H1 (cell line): ENCODE measurements at regions not wholly inside any gene's neighbourhood (a gene's known extent, or its start where the extent isn't known, plus 50 kb on each side); places are given as distances from the start of the nearest gene placed in this dataset.
A peak's percentile ranks its signal among the peaks of the same experiment; 100 is the strongest.

Experiments
- CTCF ChIA-PET: fragments of 300-600 bp; sonication (Branson Sonifier 250); formaldehyde crosslinking; loops from one replicate; lab custom pipeline; 2021; ENCODE audit not compliant: partially characterized antibody; lab: Charles Lee
- POLR2A ChIA-PET: fragments of 300-600 bp; sonication (Branson Sonifier 250); formaldehyde crosslinking; loops from one replicate; lab custom pipeline; 2021; ENCODE audit warnings: inconsistent platforms; ENCODE audit not compliant: partially characterized antibody; lab: Charles Lee
- DNase-seq, 2 experiments: peaks; one replicate each; pipeline versions ENCODE4 v3.0.0 to v3.0.0-alpha.2; 2010 to 2022; ENCODE audit warnings: low spot score in 2 of 2, low read depth in 1 of 2, mixed read lengths in 1 of 2
- FAIRE-seq: peaks from 2 replicates; lab custom pipeline; 2011; peaks lifted over from hg19 to GRCh38; lab: Jason Lieb, UNC
- H2AFZ ChIP-seq: 2 replicates; pipeline ENCODE4 v1.8.1; 2012; ENCODE audit warnings: low read length, inconsistent platforms
- H2AK5ac ChIP-seq: 2 replicates; pipeline ENCODE4 v1.6.1; 2013; ENCODE audit warnings: low read depth, low read length
- H2BK120ac ChIP-seq: replicated peaks from 2 replicates; pipeline ENCODE3; 2013; ENCODE audit warnings: low read depth, low read length, inconsistent platforms
- H2BK12ac ChIP-seq: 2 replicates; pipeline ENCODE4 v1.6.1; 2013; ENCODE audit warnings: low read depth, low read length
- H2BK15ac ChIP-seq: 2 replicates; pipeline ENCODE4 v1.6.1; 2013; ENCODE audit warnings: low read length
- H2BK20ac ChIP-seq: 2 replicates; pipeline ENCODE4 v1.6.1; 2013; ENCODE audit warnings: low read length
- H2BK5ac ChIP-seq: 2 replicates; pipeline ENCODE4 v1.6.1; 2013; ENCODE audit warnings: low read depth, low read length
- H3K14ac ChIP-seq: 2 replicates; pipeline ENCODE4 v1.6.1; 2013; ENCODE audit warnings: inconsistent platforms; ENCODE audit not compliant: insufficient read length
- H3K18ac ChIP-seq: 2 replicates; pipeline ENCODE4 v1.6.1; 2013; ENCODE audit warnings: low read length; ENCODE audit errors: extremely low read depth
- H3K23ac ChIP-seq: 2 replicates; pipeline ENCODE4 v1.6.1; 2013; ENCODE audit warnings: inconsistent platforms; ENCODE audit not compliant: insufficient read length
- H3K23me2 ChIP-seq: 2 replicates; pipeline ENCODE4 v1.6.1; 2013; ENCODE audit warnings: low read depth, low read length
- H3K27ac ChIP-seq: 2 replicates; pipeline ENCODE4 v1.6.1; 2011; ENCODE audit warnings: low read depth, low read length, inconsistent platforms
- H3K27me3 ChIP-seq, 4 experiments: replicated peaks in 1 of 4; 1 replicate in 1 of 4; 2 replicates in 3 of 4; pipeline versions ENCODE4 v1.6.1 to v1.8.1; 2011 to 2013; ENCODE audit warnings: low read length in 3 of 4, mild to moderate bottlenecking in 3 of 4, inconsistent platforms in 2 of 4, mixed read lengths in 2 of 4, moderate library complexity in 1 of 4; ENCODE audit not compliant: control insufficient read depth in 3 of 4, insufficient read depth in 3 of 4; ENCODE audit errors: extremely low read depth in 1 of 4
- H3K36me3 ChIP-seq, 4 experiments: 2 replicates each; pipeline versions ENCODE4 v1.6.1 to v1.8.1; 2011 to 2013; ENCODE audit warnings: mild to moderate bottlenecking in 4 of 4, low read length in 3 of 4, moderate library complexity in 2 of 4, control low read depth in 1 of 4, inconsistent platforms in 1 of 4; ENCODE audit not compliant: insufficient read depth in 4 of 4, control insufficient read depth in 2 of 4
- H3K4ac ChIP-seq: replicated peaks from 2 replicates; pipeline ENCODE3; 2013; ENCODE audit warnings: low read length, low read depth, mixed read lengths, inconsistent platforms; ENCODE audit not compliant: insufficient read length
- H3K4me1 ChIP-seq, 4 experiments: replicated peaks in 1 of 4; 1 replicate in 1 of 4; 2 replicates in 3 of 4; pipeline versions ENCODE4 v1.6.1 to v1.8.1; 2011 to 2013; ENCODE audit warnings: low read length in 3 of 4, inconsistent platforms in 2 of 4, mixed read lengths in 1 of 4; ENCODE audit not compliant: insufficient read depth in 4 of 4, control insufficient read depth in 3 of 4
- H3K4me2 ChIP-seq, 2 experiments: 2 replicates each; pipeline versions ENCODE4 v1.6.1 to v1.8.1; 2011 to 2013; ENCODE audit warnings: low read depth in 2 of 2, low read length in 2 of 2, control low read depth in 1 of 2, inconsistent platforms in 1 of 2, mild to moderate bottlenecking in 1 of 2; ENCODE audit not compliant: insufficient read depth in 1 of 2
- H3K4me3 ChIP-seq, 4 experiments: fragments of 200-600, 300-600 bp in 1 of 4; sonication (generic), shearing (Covaris generic), sonication (Bioruptor Twin) in 1 of 4; 2 replicates each; pipeline versions ENCODE4 v1.5.1 to v1.8.1; 2011 to 2016; ENCODE audit warnings: low read length in 4 of 4, low read depth in 3 of 4, control low read depth in 2 of 4, inconsistent platforms in 2 of 4, mild to moderate bottlenecking in 2 of 4, mixed read lengths in 1 of 4, moderate library complexity in 1 of 4; ENCODE audit not compliant: insufficient read depth in 2 of 4; ENCODE audit errors: extremely low read depth in 1 of 4
- H3K56ac ChIP-seq: replicated peaks from 2 replicates; pipeline ENCODE3; 2013; ENCODE audit warnings: low read depth, mild to moderate bottlenecking, mixed read lengths, low read length, inconsistent platforms; ENCODE audit not compliant: insufficient read length
- H3K79me1 ChIP-seq: 2 replicates; pipeline ENCODE4 v1.6.1; 2013; ENCODE audit warnings: low read depth, low read length, control low read depth
- H3K79me2 ChIP-seq, 2 experiments: 2 replicates each; pipeline versions ENCODE4 v1.6.1 to v1.8.1; 2012 to 2013; ENCODE audit warnings: low read length in 2 of 2, mild to moderate bottlenecking in 2 of 2, inconsistent platforms in 1 of 2; ENCODE audit not compliant: insufficient read depth in 2 of 2, control insufficient read depth in 1 of 2
- H3K9ac ChIP-seq, 4 experiments: replicated peaks in 1 of 4; 1 replicate in 1 of 4; 2 replicates in 3 of 4; pipeline versions ENCODE4 v1.6.1 to v1.8.1; 2011 to 2013; ENCODE audit warnings: low read depth in 3 of 4, low read length in 3 of 4, control low read depth in 2 of 4, mild to moderate bottlenecking in 2 of 4, moderate library complexity in 2 of 4, inconsistent platforms in 1 of 4; ENCODE audit errors: extremely low read depth in 1 of 4
- H3K9me3 ChIP-seq, 2 experiments: 2 replicates each; pipeline versions ENCODE4 v1.6.1 to v1.8.1; 2012 to 2013; ENCODE audit warnings: mild to moderate bottlenecking in 2 of 2, moderate library complexity in 2 of 2, control low read depth in 1 of 2, inconsistent platforms in 1 of 2, low read depth in 1 of 2, low read length in 1 of 2, mixed read lengths in 1 of 2; ENCODE audit not compliant: insufficient read depth in 2 of 2
- H4K20me1 ChIP-seq, 2 experiments: replicated peaks in 1 of 2; 2 replicates each; pipeline versions ENCODE3 to v1.8.1; 2011 to 2013; ENCODE audit warnings: inconsistent platforms in 2 of 2, low read length in 2 of 2, mild to moderate bottlenecking in 1 of 2; ENCODE audit not compliant: insufficient read depth in 2 of 2, control insufficient read depth in 1 of 2
- H4K5ac ChIP-seq: 2 replicates; pipeline ENCODE4 v1.6.1; 2013; ENCODE audit warnings: low read length, low read depth, mixed read lengths, inconsistent platforms; ENCODE audit not compliant: insufficient read length
- H4K8ac ChIP-seq: 2 replicates; pipeline ENCODE4 v1.8.0; 2013; ENCODE audit warnings: mild to moderate bottlenecking, moderate library complexity, low read length, inconsistent platforms; ENCODE audit not compliant: insufficient read depth; ENCODE audit errors: extremely low read depth
- H4K91ac ChIP-seq: replicated peaks from 2 replicates; pipeline ENCODE3; 2013; ENCODE audit warnings: low read length, mixed read lengths, inconsistent platforms; ENCODE audit not compliant: insufficient read length
- CEBPB ChIP-seq: IDR thresholded peaks from 2 replicates; pipeline ENCODE4 v1.6.1; 2012; ENCODE audit warnings: low read depth, low read length
- GABPA ChIP-seq: IDR thresholded peaks from 2 replicates; pipeline ENCODE4 v1.6.1; 2011; ENCODE audit warnings: mild to moderate bottlenecking, low read length, moderate library complexity, borderline replicate concordance; ENCODE audit not compliant: insufficient read depth
- KDM5A ChIP-seq: fragments of 200-600 bp; IDR thresholded peaks from 2 replicates; pipeline ENCODE4 v1.7.1; 2012; ENCODE audit warnings: mild to moderate bottlenecking, low read length, inconsistent platforms, mixed read lengths
- SRF ChIP-seq: IDR thresholded peaks from 2 replicates; pipeline ENCODE4 v1.6.1; 2011; ENCODE audit warnings: mild to moderate bottlenecking, low read depth, low read length, moderate library complexity
- WGBS, 2 experiments: shearing (Covaris generic) in 1 of 2; methylation state at CpG; one replicate each; pipeline versions ENCODE4 v1.1.6 to v1.1.7; 2013 to 2015; ENCODE audit warnings: low lambda C conversion rate in 2 of 2, mixed read lengths in 2 of 2, inconsistent platforms in 1 of 2, low coverage in 1 of 2, missing lambda C conversion rate in 1 of 2; ENCODE audit not compliant: insufficient replicate concordance in 2 of 2, insufficient coverage in 1 of 2, insufficient read length in 1 of 2; ENCODE audit errors: extremely low coverage in 1 of 2, missing lambda C conversion rate in 1 of 2; 5-methylcytosine and 5-hydroxymethylcytosine counted together
- TF ChIP-seq, protein P1 (sequence below): IDR thresholded peaks from 2 replicates; pipeline ENCODE4 v1.6.1; 2011; ENCODE audit warnings: low read depth, mild to moderate bottlenecking, low read length; ENCODE audit not compliant: insufficient read depth

DNA sequence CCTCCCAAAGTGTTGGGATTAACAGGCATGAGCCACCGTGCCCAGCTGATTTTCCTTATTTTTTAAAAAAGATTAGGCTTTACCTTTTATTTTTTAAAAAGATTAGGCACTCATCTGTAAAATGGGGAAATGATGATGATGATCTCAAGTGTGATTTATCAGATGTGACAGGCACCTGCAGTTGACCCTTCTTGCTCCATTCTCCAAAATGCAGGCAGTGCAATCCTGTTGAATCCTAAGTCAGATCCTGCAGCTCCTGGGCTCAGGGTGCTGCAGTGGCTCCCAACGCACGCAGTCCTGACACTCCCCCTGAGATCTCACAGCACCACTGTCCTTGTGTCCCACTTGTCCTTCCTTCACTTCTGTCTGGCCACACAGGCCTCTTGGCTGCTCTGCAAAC, 257.3 kb upstream of the KAZN start:
- Histone ChIP-seq H3K79me1 (no peaks in the 10 kb centered on the region), H3K23me2 (no peaks in the 10 kb centered on the region), H3K23ac (no peak overlapping the region)
- WGBS, 2 experiments: 88% methylated on average over 3 of the region's 3 CpGs; no CpG with 5 or more reads in 1 of the 2 experiments
- no peak for TF ChIP-seq CEBPB
- TF ChIP-seq, protein P1, sequence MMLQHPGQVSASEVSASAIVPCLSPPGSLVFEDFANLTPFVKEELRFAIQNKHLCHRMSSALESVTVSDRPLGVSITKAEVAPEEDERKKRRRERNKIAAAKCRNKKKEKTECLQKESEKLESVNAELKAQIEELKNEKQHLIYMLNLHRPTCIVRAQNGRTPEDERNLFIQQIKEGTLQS: no peak
- no peak for TF ChIP-seq GABPA
- TF ChIP-seq SRF: no peak
- TF ChIP-seq KDM5A: no peak
- TF ChIP-seq, all 59 proteins: peak for 0
- Histone ChIP-seq H3K27me3 (no peaks in the 10 kb centered on the region), H2BK20ac (0 out of 2 replicates have a peak overlapping the region, but pooled peaks have one; percentile 82), H3K9ac (no peak overlapping the region), H4K91ac (no peak overlapping the region), H4K20me1 (no peaks in the 10 kb centered on the region), H3K4me1 (peaks cover 0 to 6% (median 1%) of the 10 kb centered on the region in 4 experiments; a peak in 3 of 7 replicates), H3K14ac (no peak overlapping the region), H3K27ac (no peak overlapping the region), H4K8ac (no peak overlapping the region), H2BK120ac (no peak overlapping the region), H3K36me3 (no peaks in the 10 kb centered on the region), H3K4me3 (no peak overlapping the region), H2AK5ac (no peak overlapping the region), H2AFZ (no peak overlapping the region), H3K4me2 (no peak overlapping the region), H2BK15ac (no peak overlapping the region), H2BK12ac (0 out of 2 replicates have a peak overlapping the region, but pooled peaks have one; percentile 71), H3K79me2 (no peaks in the 10 kb centered on the region), H3K9me3 (no peaks in the 10 kb centered on the region), H3K4ac (no peak overlapping the region), H3K56ac (no peak overlapping the region), H2BK5ac (no peak overlapping the region), H3K18ac (no peak overlapping the region), H4K5ac (no peak overlapping the region)
- CTCF ChIA-PET: interaction anchor here (1.2 kb wide), 1 partner anchor 10 kb away, joined by 3 read pairs; no protein-coding TSS in a partner anchor
- no peak for FAIRE-seq
- POLR2A ChIA-PET: interaction anchor here (1.4 kb wide), 1 partner anchor 20 kb away, joined by 3 read pairs; no protein-coding TSS in a partner anchor
- DNase-seq: no peak
